ENCODE measurements at regions not wholly inside any gene's neighbourhood (a gene's known extent, or its start where the extent isn't known, plus 50 kb on each side); places are given as distances from the start of the nearest gene placed in this dataset.

- H3K9me3 ChIP-seq (replicated peaks in 1 of 2; ENCODE audit: control insufficient read depth in 1 of 2, insufficient read depth in 1 of 2, low read length in 2 of 2), result no peaks in the 10 kb centered on the region
- no peaks in the 10 kb centered on the region for H4K20me1 ChIP-seq (ENCODE audit: insufficient read depth, low read length)
- H2AFZ ChIP-seq (ENCODE audit: insufficient read depth, low read depth, low read length, poor library complexity, severe bottlenecking), result no peak overlapping the region
- peaks cover 22 to 27% (median 24%) of the 10 kb centered on the region in 3 donors for H3K27me3 Mint-ChIP-seq (ENCODE audit: low read depth in 3 of 3)
- no peaks in the 10 kb centered on the region for H3K9me3 Mint-ChIP-seq
- no peak for TF ChIP-seq CTCF (IDR thresholded peaks at IDR 0.05)
- H3K4me1 Mint-ChIP-seq, result peaks cover 1% of the 10 kb centered on the region
- no peaks in the 10 kb centered on the region for H3K4me1 ChIP-seq (ENCODE audit: control insufficient read depth in 1 of 2, insufficient read depth in 2 of 2, low read length in 2 of 2)
- H3K27ac ChIP-seq (ENCODE audit: low read depth in 1 of 2, low read length in 2 of 2), result no peak overlapping the region
- H3K4me3 ChIP-seq (replicated peaks in 1 of 3; ENCODE audit: low read depth in 2 of 3, low read length in 3 of 3), result no peak overlapping the region
- H3K4me2 ChIP-seq (replicated peaks; ENCODE audit: extremely low read depth, low read length, poor library complexity, severe bottlenecking), result no peak overlapping the region
- no peak overlapping the region for H3K27ac Mint-ChIP-seq
- no peak overlapping the region for H3K4me3 Mint-ChIP-seq
- no peaks in the 10 kb centered on the region for H3K36me3 Mint-ChIP-seq
- no peaks in the 10 kb centered on the region for H3K79me2 ChIP-seq (ENCODE audit: insufficient read depth, low read length)
- 90% methylated on average over 2 of the region's 10 CpGs for WGBS (ENCODE audit: insufficient coverage)
- H3K36me3 ChIP-seq (replicated peaks in 1 of 2; ENCODE audit: control insufficient read depth in 1 of 2, insufficient read depth in 2 of 2, low read length in 2 of 2), result no peaks in the 10 kb centered on the region
- no peak overlapping the region for H3K9ac ChIP-seq (ENCODE audit: insufficient read depth, low read length, poor library complexity, severe bottlenecking)
- peaks cover 0 to 9% of the 10 kb centered on the region in 2 donors for H3K27me3 ChIP-seq (ENCODE audit: control insufficient read depth in 2 of 2, insufficient read depth in 2 of 2, low read length in 2 of 2)
- no peak for DNase-seq
- intact Hi-C loops (cut with micrococcal nuclease), result no loop called here
Observed at GRCh38 chr16:85255777-85256176, 143.5 kb upstream of the CIBAR2 start.

GRCh38 chr16:85256190-85256739 lies 144.0 kb upstream of the CIBAR2 start:
- no peak for DNase-seq
- peaks cover 1% of the 10 kb centered on the region for H3K4me1 Mint-ChIP-seq
- no peaks in the 10 kb centered on the region for H4K20me1 ChIP-seq (ENCODE audit: insufficient read depth, low read length)
- no peaks in the 10 kb centered on the region for H3K36me3 Mint-ChIP-seq
- no peak overlapping the region for H3K27ac Mint-ChIP-seq
- intact Hi-C loops (cut with micrococcal nuclease), result no loop called here
- no peak overlapping the region for H3K4me3 Mint-ChIP-seq
- H3K27ac ChIP-seq (ENCODE audit: low read depth in 1 of 2, low read length in 2 of 2), result no peak overlapping the region
- no peaks in the 10 kb centered on the region for H3K79me2 ChIP-seq (ENCODE audit: insufficient read depth, low read length)
- H2AFZ ChIP-seq (ENCODE audit: insufficient read depth, low read depth, low read length, poor library complexity, severe bottlenecking), result no peak overlapping the region
- TF ChIP-seq CTCF (IDR thresholded peaks at IDR 0.05), result no peak
- H3K9me3 Mint-ChIP-seq, result no peaks in the 10 kb centered on the region
- H3K4me1 ChIP-seq (ENCODE audit: control insufficient read depth in 1 of 2, insufficient read depth in 2 of 2, low read length in 2 of 2), result no peaks in the 10 kb centered on the region
- WGBS (ENCODE audit: insufficient coverage), result 89% methylated on average over 9 of the region's 18 CpGs
- no peaks in the 10 kb centered on the region for H3K9me3 ChIP-seq (replicated peaks in 1 of 2; ENCODE audit: control insufficient read depth in 1 of 2, insufficient read depth in 1 of 2, low read length in 2 of 2)
- peaks cover 22 to 30% (median 25%) of the 10 kb centered on the region in 3 donors for H3K27me3 Mint-ChIP-seq (ENCODE audit: low read depth in 3 of 3)
- no peak overlapping the region for H3K4me2 ChIP-seq (replicated peaks; ENCODE audit: extremely low read depth, low read length, poor library complexity, severe bottlenecking)
- H3K27me3 ChIP-seq (ENCODE audit: control insufficient read depth in 2 of 2, insufficient read depth in 2 of 2, low read length in 2 of 2), result peaks cover 0 to 9% of the 10 kb centered on the region in 2 donors
- no peak overlapping the region for H3K9ac ChIP-seq (ENCODE audit: insufficient read depth, low read length, poor library complexity, severe bottlenecking)
- no peaks in the 10 kb centered on the region for H3K36me3 ChIP-seq (replicated peaks in 1 of 2; ENCODE audit: control insufficient read depth in 1 of 2, insufficient read depth in 2 of 2, low read length in 2 of 2)
- H3K4me3 ChIP-seq (replicated peaks in 1 of 3; ENCODE audit: low read depth in 2 of 3, low read length in 3 of 3), result no peak overlapping the region

Measured in CD14-positive monocyte (primary cell).